VCaP (cell line): ENCODE measurements at regions not wholly inside any gene's neighbourhood (a gene's known extent, or its start where the extent isn't known, plus 50 kb on each side); places are given as distances from the start of the nearest gene placed in this dataset.
"Not testable (repeated sequence)": the region's sequence is repeated elsewhere in the genome, so short reads cannot be mapped to it uniquely, and the experiment has no call there.

Experiments
- H3K27ac ChIP-seq: fragments of 450-650 bp; 2 replicates; pipeline ENCODE4 v1.5.1; 2017
- CTCF ChIP-seq: fragments of 450-650 bp; conservative IDR thresholded peaks from 2 replicates; pipeline ENCODE4 v1.5.1; 2017; ENCODE audit warnings: mild to moderate bottlenecking, moderate library complexity

DNA sequence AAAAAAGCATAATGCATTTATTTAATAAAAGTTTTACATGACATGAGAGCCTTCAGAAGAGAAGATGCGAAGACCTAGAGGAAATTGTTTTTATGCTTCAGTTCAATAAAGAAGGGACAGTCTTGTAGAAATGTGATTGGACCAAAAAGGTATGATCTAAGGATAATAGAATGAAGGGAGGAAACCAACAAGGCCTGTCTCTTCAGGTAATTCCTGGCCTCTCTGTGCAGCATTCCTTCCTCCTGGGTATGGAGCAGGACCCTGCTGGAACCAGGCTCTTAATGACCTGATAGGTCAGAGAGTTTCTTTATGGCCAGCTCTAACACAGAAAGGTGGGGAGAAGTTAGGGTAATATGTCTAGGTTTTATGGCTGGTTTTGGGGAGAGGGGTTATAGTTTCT lies 162.8 kb upstream of the HEY2 start:
- H3K27ac ChIP-seq, result no peak overlapping the region
- TF ChIP-seq CTCF, result no peak

- no peak overlapping the region for H3K27ac ChIP-seq
- TF ChIP-seq CTCF, result no peak
Observed at GRCh38 chr6:125587666-125588632, 161.5 kb upstream of the HEY2 start.

DNA sequence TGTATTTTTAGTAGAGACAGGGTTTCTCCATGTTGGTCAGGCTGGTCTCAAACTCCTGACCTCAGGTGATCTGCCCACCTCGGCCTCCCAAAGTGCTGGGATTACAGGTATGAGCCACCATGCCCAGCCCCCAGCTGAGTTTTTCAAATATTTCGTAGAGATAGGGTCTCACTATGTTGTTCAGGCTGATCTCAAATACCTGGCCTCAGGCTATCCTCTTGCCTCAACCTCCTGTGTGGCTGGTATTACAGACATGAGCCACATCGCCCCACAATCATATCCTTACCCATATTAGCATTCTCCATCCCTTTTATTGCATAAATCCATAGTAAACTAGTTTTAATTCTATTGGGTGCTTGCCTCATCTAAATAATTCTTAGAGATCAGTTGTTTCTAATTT lies 157.6 kb upstream of the HEY2 start:
- not testable (repeated sequence) for H3K27ac ChIP-seq

DNA sequence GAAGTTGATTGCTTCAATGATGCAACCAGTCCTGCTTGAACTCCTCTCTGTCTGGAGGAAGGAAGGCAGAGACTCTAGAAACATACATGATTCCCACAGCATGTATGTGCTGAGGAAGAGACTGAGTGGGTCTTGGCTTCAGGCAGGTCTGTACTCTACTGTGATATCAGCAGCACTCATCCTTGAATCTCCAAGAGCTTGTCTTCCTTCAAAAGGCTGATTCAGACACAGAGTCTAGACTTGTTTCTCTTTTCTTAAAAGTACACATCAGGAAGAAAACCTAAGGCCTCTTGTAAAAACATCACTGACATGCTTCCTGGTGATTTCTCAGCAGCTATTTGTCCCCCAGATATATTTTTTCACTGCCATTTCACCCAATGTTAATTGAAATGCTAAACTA lies 155.7 kb upstream of the HEY2 start:
- no peak for TF ChIP-seq CTCF
- H3K27ac ChIP-seq, result no peak overlapping the region

GRCh38 chr6:125596020-125596419 lies 153.4 kb upstream of the HEY2 start:
- no peak for TF ChIP-seq CTCF
- H3K27ac ChIP-seq, result no peak overlapping the region

GRCh38 chr6:125597411-125598253 lies 151.8 kb upstream of the HEY2 start:
- H3K27ac ChIP-seq, result no peak overlapping the region
- no peak for TF ChIP-seq CTCF

GRCh38 chr6:125598422-125598821 lies 151.0 kb upstream of the HEY2 start:
- TF ChIP-seq CTCF, result no peak
- H3K27ac ChIP-seq, result no peak overlapping the region

GRCh38 chr6:125604257-125604656 lies 145.2 kb upstream of the HEY2 start:
- no peak overlapping the region for H3K27ac ChIP-seq
- TF ChIP-seq CTCF, result no peak
